ENCODE measurements at regions not wholly inside any gene's neighbourhood (a gene's known extent, or its start where the extent isn't known, plus 50 kb on each side); places are given as distances from the start of the nearest gene placed in this dataset.
"Not testable (repeated sequence)": the region's sequence is repeated elsewhere in the genome, so short reads cannot be mapped to it uniquely, and the experiment has no call there.

GRCh38 chr10:109239371-109239770 lies 683.9 kb downstream of the XPNPEP1 start:
- DNase-seq (ENCODE audit: low read depth) = no peak
- TF ChIP-seq CTCF (IDR thresholded peaks at IDR 0.05; ENCODE audit: low read length, missing control alignments) = no peak

GRCh38 chr10:109237682-109238081 lies 685.6 kb downstream of the XPNPEP1 start:
- H3K4me3 ChIP-seq (replicated peaks; ENCODE audit: low read depth, low read length) = no peak overlapping the region
- no peak for DNase-seq (ENCODE audit: low read depth)
- no peak for TF ChIP-seq CTCF (IDR thresholded peaks at IDR 0.05; ENCODE audit: low read length, missing control alignments)

More at GRCh38 chr10:109239371-109239770, 683.9 kb downstream of the XPNPEP1 start:
- H3K4me3 ChIP-seq (replicated peaks; ENCODE audit: low read depth, low read length) = no peak overlapping the region

GRCh38 chr10:109237050-109237449 lies 686.3 kb downstream of the XPNPEP1 start:
- no peak for DNase-seq (ENCODE audit: low read depth)
- TF ChIP-seq CTCF (IDR thresholded peaks at IDR 0.05; ENCODE audit: low read length, missing control alignments) = no peak
- H3K4me3 ChIP-seq (replicated peaks; ENCODE audit: low read depth, low read length) = no peak overlapping the region

GRCh38 chr10:109223533-109223932 lies 699.8 kb downstream of the XPNPEP1 start:
- not testable (repeated sequence) for DNase-seq (ENCODE audit: low read depth)

GRCh38 chr10:109219935-109220605 lies 703.2 kb downstream of the XPNPEP1 start:
- H3K4me3 ChIP-seq (replicated peaks; ENCODE audit: low read depth, low read length) = no peak overlapping the region
- TF ChIP-seq CTCF (IDR thresholded peaks at IDR 0.05; ENCODE audit: low read length, missing control alignments) = no peak
- DNase-seq (ENCODE audit: low read depth) = no peak

More at GRCh38 chr10:109223533-109223932, 699.8 kb downstream of the XPNPEP1 start:
- not testable (repeated sequence) for H3K4me3 ChIP-seq (replicated peaks; ENCODE audit: low read depth, low read length)

GRCh38 chr10:109218207-109218606 lies 705.1 kb downstream of the XPNPEP1 start:
- no peak for TF ChIP-seq CTCF (IDR thresholded peaks at IDR 0.05; ENCODE audit: low read length, missing control alignments)
- H3K4me3 ChIP-seq (replicated peaks; ENCODE audit: low read depth, low read length) = no peak overlapping the region
- no peak for DNase-seq (ENCODE audit: low read depth)

- no peak overlapping the region for H3K4me3 ChIP-seq (replicated peaks; ENCODE audit: low read depth, low read length)
- no peak for TF ChIP-seq CTCF (IDR thresholded peaks at IDR 0.05; ENCODE audit: low read length, missing control alignments)
- DNase-seq (ENCODE audit: low read depth) = no peak
Measured at GRCh38 chr10:109215291-109216075, 707.8 kb downstream of the XPNPEP1 start.

- not testable (repeated sequence) for DNase-seq (ENCODE audit: low read depth); H3K4me3 ChIP-seq (replicated peaks; ENCODE audit: low read depth, low read length)
Measured at GRCh38 chr10:109214891-109215290, 708.4 kb downstream of the XPNPEP1 start.

Data from fibroblast of pulmonary artery (primary cell).